ENCODE measurements at regions not wholly inside any gene's neighbourhood (a gene's known extent, or its start where the extent isn't known, plus 50 kb on each side); places are given as distances from the start of the nearest gene placed in this dataset.

DNA sequence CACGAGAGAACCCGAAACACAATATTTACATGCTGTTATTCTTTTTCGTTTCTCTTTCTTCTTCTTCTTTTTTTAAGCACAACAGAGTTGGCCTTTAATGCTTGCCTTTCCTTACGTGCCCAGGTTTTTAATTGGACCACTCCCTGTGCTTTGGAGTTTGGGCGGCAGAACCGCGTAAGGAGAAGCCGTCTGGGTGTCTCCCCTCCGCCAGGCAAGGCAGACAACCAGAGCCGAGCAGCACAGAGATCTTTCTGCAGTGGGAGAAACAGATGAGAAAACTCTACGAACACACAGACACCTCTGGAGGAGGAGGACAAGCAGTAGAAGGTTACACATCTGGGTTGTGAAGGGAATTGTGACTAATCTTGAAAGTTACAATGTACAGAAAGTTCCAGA lies 150.0 kb upstream of the UBL3 start:
- H3K27me3 ChIP-seq (ENCODE audit: control insufficient read depth, insufficient read depth, low read length): no peaks in the 10 kb centered on the region
- H3K9me3 ChIP-seq (ENCODE audit: control insufficient read depth, insufficient read depth, low read length): no peaks in the 10 kb centered on the region
- H3K27ac ChIP-seq (ENCODE audit: low read depth, low read length): no peak overlapping the region
- ChIA-PET POLR2A (no interaction called here), CTCF (no interaction called here)
- no peak overlapping the region for H3K4me3 ChIP-seq (ENCODE audit: low read depth, low read length)
- DNase-seq (ENCODE audit: low read depth, low spot score): no peak
- TF ChIP-seq, protein P1, sequence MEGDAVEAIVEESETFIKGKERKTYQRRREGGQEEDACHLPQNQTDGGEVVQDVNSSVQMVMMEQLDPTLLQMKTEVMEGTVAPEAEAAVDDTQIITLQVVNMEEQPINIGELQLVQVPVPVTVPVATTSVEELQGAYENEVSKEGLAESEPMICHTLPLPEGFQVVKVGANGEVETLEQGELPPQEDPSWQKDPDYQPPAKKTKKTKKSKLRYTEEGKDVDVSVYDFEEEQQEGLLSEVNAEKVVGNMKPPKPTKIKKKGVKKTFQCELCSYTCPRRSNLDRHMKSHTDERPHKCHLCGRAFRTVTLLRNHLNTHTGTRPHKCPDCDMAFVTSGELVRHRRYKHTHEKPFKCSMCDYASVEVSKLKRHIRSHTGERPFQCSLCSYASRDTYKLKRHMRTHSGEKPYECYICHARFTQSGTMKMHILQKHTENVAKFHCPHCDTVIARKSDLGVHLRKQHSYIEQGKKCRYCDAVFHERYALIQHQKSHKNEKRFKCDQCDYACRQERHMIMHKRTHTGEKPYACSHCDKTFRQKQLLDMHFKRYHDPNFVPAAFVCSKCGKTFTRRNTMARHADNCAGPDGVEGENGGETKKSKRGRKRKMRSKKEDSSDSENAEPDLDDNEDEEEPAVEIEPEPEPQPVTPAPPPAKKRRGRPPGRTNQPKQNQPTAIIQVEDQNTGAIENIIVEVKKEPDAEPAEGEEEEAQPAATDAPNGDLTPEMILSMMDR (IDR thresholded peaks at IDR 0.05; ENCODE audit: low read depth, low read length): no peak

GRCh38 chr13:29999492-30000369 lies 149.3 kb upstream of the UBL3 start:
- H3K4me3 ChIP-seq (ENCODE audit: low read depth, low read length): no peak overlapping the region
- POLR2A ChIA-PET: no interaction called here

DNA sequence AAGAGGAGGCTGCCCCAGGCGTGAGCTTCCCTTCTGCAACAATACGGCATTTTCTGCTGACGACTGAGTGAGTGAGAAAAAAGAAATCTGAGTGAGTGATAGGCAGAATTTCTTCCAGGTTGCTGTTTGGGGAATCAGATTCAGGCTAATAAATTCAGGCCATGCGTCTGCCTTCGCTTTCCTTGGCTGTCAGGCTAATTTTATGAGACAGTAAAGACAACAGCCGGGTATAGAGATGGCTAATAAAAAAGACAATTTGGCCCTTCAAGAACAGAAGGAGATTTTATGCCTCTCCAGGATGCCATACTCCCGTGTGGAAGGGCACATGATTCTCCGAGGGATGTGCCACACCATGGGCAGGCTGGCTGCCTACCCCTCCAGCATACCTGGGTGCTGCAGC lies 145.9 kb upstream of the UBL3 start:
- Histone ChIP-seq H3K27ac (ENCODE audit: low read depth, low read length) (no peak overlapping the region), H3K27me3 (ENCODE audit: control insufficient read depth, insufficient read depth, low read length) (no peaks in the 10 kb centered on the region), H3K9me3 (ENCODE audit: control insufficient read depth, insufficient read depth, low read length) (no peaks in the 10 kb centered on the region), H3K4me3 (ENCODE audit: low read depth, low read length) (no peak overlapping the region)
- POLR2A ChIA-PET: no interaction called here
- TF ChIP-seq, protein P1 (IDR thresholded peaks at IDR 0.05; ENCODE audit: low read depth, low read length): no peak
- DNase-seq (ENCODE audit: low read depth, low spot score): no peak
- CTCF ChIA-PET: no interaction called here

More at GRCh38 chr13:29999492-30000369, 149.3 kb upstream of the UBL3 start:
- H3K27me3 ChIP-seq (ENCODE audit: control insufficient read depth, insufficient read depth, low read length): no peaks in the 10 kb centered on the region
- no peaks in the 10 kb centered on the region for H3K9me3 ChIP-seq (ENCODE audit: control insufficient read depth, insufficient read depth, low read length)
- no peak overlapping the region for H3K27ac ChIP-seq (ENCODE audit: low read depth, low read length)
- CTCF ChIA-PET: no interaction called here
- TF ChIP-seq, protein P1 (IDR thresholded peaks at IDR 0.05; ENCODE audit: low read depth, low read length): no peak
- no peak for DNase-seq (ENCODE audit: low read depth, low spot score)

DNA sequence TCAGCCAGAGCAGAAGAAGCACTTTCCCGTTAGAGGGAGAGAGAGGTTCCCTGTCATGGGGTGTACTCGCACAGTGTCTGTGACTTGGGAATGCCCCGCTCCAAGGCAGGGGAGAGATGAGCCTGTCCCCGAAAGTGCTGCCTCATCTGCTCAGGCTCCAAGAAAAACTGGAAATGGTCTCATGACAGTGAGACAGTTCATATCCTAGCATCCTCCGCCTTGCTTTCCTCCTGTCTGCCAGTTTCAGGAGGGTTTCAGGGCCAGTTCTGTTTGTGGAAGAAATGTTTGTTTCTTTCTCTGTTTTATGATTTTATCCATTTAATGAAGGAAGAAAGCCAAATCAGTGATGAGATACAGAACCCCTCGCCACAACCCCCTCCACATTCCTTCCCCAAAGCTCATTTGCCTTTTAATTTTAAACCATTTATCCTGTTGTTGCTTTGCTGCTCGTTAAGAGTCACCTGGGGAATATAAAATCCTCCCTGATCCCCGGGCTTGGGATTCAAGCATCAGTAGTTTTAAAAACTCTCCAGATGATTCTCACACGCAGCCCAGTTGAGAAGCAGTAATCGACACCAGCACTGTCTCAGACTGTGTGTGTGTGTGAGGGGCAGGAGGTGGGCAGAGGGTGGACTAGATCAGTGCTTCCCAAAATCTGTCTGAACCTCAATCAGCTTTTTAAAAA lies 144.6 kb upstream of the UBL3 start:
- no peaks in the 10 kb centered on the region for H3K27me3 ChIP-seq (ENCODE audit: control insufficient read depth, insufficient read depth, low read length)
- H3K9me3 ChIP-seq (ENCODE audit: control insufficient read depth, insufficient read depth, low read length): no peaks in the 10 kb centered on the region
- H3K27ac ChIP-seq (ENCODE audit: low read depth, low read length): peak overlapping the region; percentile 57
- ChIA-PET POLR2A (no interaction called here), CTCF (no interaction called here)
- no peak for DNase-seq (ENCODE audit: low read depth, low spot score)
- no peak overlapping the region for H3K4me3 ChIP-seq (ENCODE audit: low read depth, low read length)
- TF ChIP-seq, protein P1 (IDR thresholded peaks at IDR 0.05; ENCODE audit: low read depth, low read length): no peak

Measured in AG04450 (cell line).